MCF 10A (cell line): ENCODE measurements at regions not wholly inside any gene's neighbourhood (a gene's known extent, or its start where the extent isn't known, plus 50 kb on each side); places are given as distances from the start of the nearest gene placed in this dataset.

ENCODE experiments used
- BruUV-seq: library from RNA; stranded (reverse); fragments of 400-500 nt; replicated peaks from 2 replicates; lab custom pipeline; 2021; lab: Mats Ljungman, UMichigan
- CTCF ChIA-PET: fragments of 300-600 bp; sonication (Branson Sonifier 250); formaldehyde crosslinking; extraction: SDS; loops from one replicate; lab custom pipeline; 2021; ENCODE audit warnings: antibody characterized with exemption, inconsistent platforms; lab: Yijun Ruan, JAX
- POLR2A ChIA-PET: fragments of 300-600, 350-650 bp; sonication (Branson Sonifier 250); formaldehyde crosslinking; extraction: SDS; loops from one replicate; lab custom pipeline; 2020; ENCODE audit warnings: antibody characterized with exemption, inconsistent platforms; lab: Yijun Ruan, JAX
- DNase-seq: peaks from one replicate; pipeline ENCODE4 v3.0.0-alpha.2; 2018; ENCODE audit not compliant: unreplicated experiment
- H3K27ac Mint-ChIP-seq: one replicate; pipeline ENCODE4 v1.8.0; 2022; ENCODE audit warnings: mild to moderate bottlenecking, low read depth, mixed read lengths; ENCODE audit not compliant: unreplicated experiment
- H3K27me3 Mint-ChIP-seq: one replicate; pipeline ENCODE4 v1.8.0; 2022; ENCODE audit warnings: mixed read lengths; ENCODE audit not compliant: insufficient read depth, unreplicated experiment
- H3K36me3 Mint-ChIP-seq: one replicate; pipeline ENCODE4 v1.8.0; 2022; ENCODE audit warnings: mild to moderate bottlenecking, moderate library complexity, mixed read lengths; ENCODE audit not compliant: insufficient read depth, unreplicated experiment
- H3K4me1 Mint-ChIP-seq: one replicate; pipeline ENCODE4 v1.8.0; 2022; ENCODE audit warnings: mixed read lengths; ENCODE audit not compliant: insufficient read depth, unreplicated experiment
- H3K4me3 Mint-ChIP-seq: one replicate; pipeline ENCODE4 v1.8.0; 2022; ENCODE audit warnings: mild to moderate bottlenecking, moderate library complexity, mixed read lengths; ENCODE audit not compliant: unreplicated experiment
- H3K9me3 Mint-ChIP-seq: one replicate; pipeline ENCODE4 v1.8.0; 2022; ENCODE audit warnings: mixed read lengths; ENCODE audit not compliant: unreplicated experiment
- CTCF ChIP-seq: fragments of 200-600 bp; IDR thresholded peaks from one replicate; pipeline ENCODE4 v1.8.0; 2022; ENCODE audit warnings: antibody characterized with exemption, mild to moderate bottlenecking; ENCODE audit not compliant: unreplicated experiment
- intact Hi-C: fragments of 100-400 bp; cut with micrococcal nuclease; formaldehyde crosslinking; loops from 2 replicates; pipeline ENCODE4 v1.14.1; 2022

GRCh38 chr2:222115296-222115695 lies 183.5 kb downstream of the PAX3 start:
- CTCF ChIA-PET = no interaction called here
- intact Hi-C loops = no loop called here
- Mint-ChIP-seq H3K4me1 (no peaks in the 10 kb centered on the region), H3K27me3 (peaks cover 100% of the 10 kb centered on the region), H3K9me3 (no peaks in the 10 kb centered on the region), H3K36me3 (no peaks in the 10 kb centered on the region), H3K4me3 (no peak overlapping the region), H3K27ac (no peak overlapping the region)
- TF ChIP-seq CTCF = no peak
- BruUV-seq = no TSS peak
- POLR2A ChIA-PET = interaction anchor here (0.6 to 1.1 kb wide), 2 partner anchors 17 to 32 kb away, joined by 3 read pairs; no protein-coding TSS in a partner anchor
- DNase-seq = no peak

GRCh38 chr2:222108957-222109585 lies 189.7 kb downstream of the PAX3 start:
- no TSS peak for BruUV-seq
- Mint-ChIP-seq H3K27ac (no peak overlapping the region), H3K4me1 (no peaks in the 10 kb centered on the region), H3K36me3 (no peaks in the 10 kb centered on the region), H3K27me3 (peaks cover 100% of the 10 kb centered on the region), H3K4me3 (no peak overlapping the region), H3K9me3 (no peaks in the 10 kb centered on the region)
- no peak for DNase-seq
- CTCF ChIA-PET = no interaction called here
- no peak for TF ChIP-seq CTCF
- intact Hi-C loops = no loop called here
- POLR2A ChIA-PET = interaction anchor here (0.7 kb wide), 1 partner anchor 209 kb away, joined by 5 read pairs; no protein-coding TSS in a partner anchor

GRCh38 chr2:222108497-222108896 lies 190.3 kb downstream of the PAX3 start:
- Mint-ChIP-seq H3K9me3 (no peaks in the 10 kb centered on the region), H3K4me1 (no peaks in the 10 kb centered on the region), H3K27ac (no peak overlapping the region), H3K4me3 (no peak overlapping the region), H3K27me3 (peaks cover 100% of the 10 kb centered on the region), H3K36me3 (no peaks in the 10 kb centered on the region)
- no peak for TF ChIP-seq CTCF
- intact Hi-C loops = no loop called here
- CTCF ChIA-PET = no interaction called here
- POLR2A ChIA-PET = interaction anchor here (0.7 kb wide), 1 partner anchor 209 kb away, joined by 5 read pairs; no protein-coding TSS in a partner anchor
- no peak for DNase-seq
- BruUV-seq = no TSS peak

GRCh38 chr2:222105046-222105445 lies 193.8 kb downstream of the PAX3 start:
- Mint-ChIP-seq H3K36me3 (no peaks in the 10 kb centered on the region), H3K4me3 (no peak overlapping the region), H3K9me3 (no peaks in the 10 kb centered on the region), H3K27me3 (peaks cover 100% of the 10 kb centered on the region), H3K4me1 (no peaks in the 10 kb centered on the region), H3K27ac (no peak overlapping the region)
- ChIA-PET CTCF (no interaction called here), POLR2A (no interaction called here)
- no TSS peak for BruUV-seq
- DNase-seq = peak; percentile 24
- no peak for TF ChIP-seq CTCF
- intact Hi-C loops = no loop called here
